DND-41 (cell line): ENCODE measurements at regions not wholly inside any gene's neighbourhood (a gene's known extent, or its start where the extent isn't known, plus 50 kb on each side); places are given as distances from the start of the nearest gene placed in this dataset.

Experiments used
- ATAC-seq: fragments of 200-7000 bp; cut with Tn5 transposase; 3 replicates; pipeline ENCODE4 v1.9.1; 2021; ENCODE audit warnings: low read depth; ENCODE audit not compliant: insufficient read depth
- DNase-seq: peaks from one replicate; pipeline ENCODE4 v3.0.0-alpha.2; 2020
- H2AFZ ChIP-seq: 2 replicates; pipeline ENCODE4 v1.6.0; 2012; ENCODE audit warnings: low read depth, low read length
- H3K27ac ChIP-seq: 2 replicates; pipeline ENCODE4 v1.5.1; 2012; ENCODE audit warnings: low read length, inconsistent platforms
- H3K27me3 ChIP-seq: fragments of 200-600 bp; sonication (generic); 2 replicates; pipeline ENCODE4 v1.6.0; 2012; ENCODE audit warnings: low read length, mild to moderate bottlenecking, inconsistent platforms; ENCODE audit not compliant: insufficient read depth, poor library complexity
- H3K36me3 ChIP-seq: 2 replicates; pipeline ENCODE4 v1.5.1; 2012; ENCODE audit warnings: low read length, inconsistent platforms; ENCODE audit not compliant: insufficient read depth
- H3K4me1 ChIP-seq: 2 replicates; pipeline ENCODE4 v1.5.1; 2012; ENCODE audit warnings: mild to moderate bottlenecking, low read length; ENCODE audit not compliant: insufficient read depth
- H3K4me2 ChIP-seq: 2 replicates; pipeline ENCODE4 v1.6.0; 2012; ENCODE audit warnings: mild to moderate bottlenecking, moderate library complexity, low read length, inconsistent platforms; ENCODE audit not compliant: insufficient read depth
- H3K4me3 ChIP-seq, 2 experiments: fragments of 200-600 bp in 1 of 2; shearing (Covaris generic) in 1 of 2; 2 replicates each; pipeline ENCODE4 v1.5.1; 2012 to 2016; ENCODE audit warnings: inconsistent platforms in 2 of 2, low read length in 2 of 2, mild to moderate bottlenecking in 2 of 2, low read depth in 1 of 2, moderate library complexity in 1 of 2
- H3K79me2 ChIP-seq: 2 replicates; pipeline ENCODE4 v1.6.0; 2012; ENCODE audit warnings: low read length, inconsistent platforms; ENCODE audit not compliant: insufficient read depth
- H3K9ac ChIP-seq: 2 replicates; pipeline ENCODE4 v1.6.0; 2012; ENCODE audit warnings: low read depth, mild to moderate bottlenecking, inconsistent platforms, low read length, moderate library complexity
- H3K9me3 ChIP-seq: 2 replicates; pipeline ENCODE4 v1.5.1; 2012; ENCODE audit warnings: low read length, moderate library complexity, mild to moderate bottlenecking, inconsistent platforms; ENCODE audit not compliant: insufficient read depth, severe bottlenecking
- H4K20me1 ChIP-seq: 2 replicates; pipeline ENCODE4 v1.6.0; 2012; ENCODE audit warnings: low read length; ENCODE audit not compliant: insufficient read depth
- CTCF ChIP-seq: IDR thresholded peaks from 2 replicates; pipeline ENCODE4 v1.5.1; 2012; ENCODE audit warnings: borderline replicate concordance, low read length, moderate library complexity, mild to moderate bottlenecking; ENCODE audit not compliant: poor library complexity, severe bottlenecking; ENCODE audit errors: extremely low read depth
- EZH2 ChIP-seq: IDR thresholded peaks from 3 replicates; pipeline ENCODE4 v1.6.1; 2012; ENCODE audit warnings: borderline replicate concordance, low read depth, mild to moderate bottlenecking, moderate library complexity, low read length, inconsistent platforms; ENCODE audit not compliant: severe bottlenecking

- H3K36me3 ChIP-seq, result no peaks in the 10 kb centered on the region
- peaks cover 12% of the 10 kb centered on the region for H3K9me3 ChIP-seq
- no peak for DNase-seq
- no peak overlapping the region for H3K27ac ChIP-seq
- TF ChIP-seq CTCF (no peak), EZH2 (no peak)
- ATAC-seq, result no peak
- no peak overlapping the region for H3K9ac ChIP-seq
- H3K4me1 ChIP-seq, result no peaks in the 10 kb centered on the region
- H3K4me3 ChIP-seq, result no peak overlapping the region
- no peaks in the 10 kb centered on the region for H3K27me3 ChIP-seq
- no peaks in the 10 kb centered on the region for H3K79me2 ChIP-seq
- no peaks in the 10 kb centered on the region for H4K20me1 ChIP-seq
- no peak overlapping the region for H3K4me2 ChIP-seq
- no peak overlapping the region for H2AFZ ChIP-seq
These were observed 98.2 kb downstream of the AHR start for GRCh38 chr7:17396692-17397091.

GRCh38 chr7:17401791-17402627 is 103.6 kb downstream of the AHR start:
- H3K4me3 ChIP-seq, result no peak overlapping the region
- no peaks in the 10 kb centered on the region for H4K20me1 ChIP-seq
- H3K79me2 ChIP-seq, result no peaks in the 10 kb centered on the region
- H2AFZ ChIP-seq, result no peak overlapping the region
- TF ChIP-seq CTCF, result no peak
- no peak for TF ChIP-seq EZH2
- no peak overlapping the region for H3K4me2 ChIP-seq
- ATAC-seq (no peak), DNase-seq (no peak)
- H3K36me3 ChIP-seq, result no peaks in the 10 kb centered on the region
- no peaks in the 10 kb centered on the region for H3K4me1 ChIP-seq
- H3K9ac ChIP-seq, result no peak overlapping the region
- no peak overlapping the region for H3K27ac ChIP-seq
- no peaks in the 10 kb centered on the region for H3K27me3 ChIP-seq
- H3K9me3 ChIP-seq, result no peaks in the 10 kb centered on the region

- Histone ChIP-seq H4K20me1 (no peaks in the 10 kb centered on the region), H2AFZ (no peak overlapping the region), H3K27me3 (no peaks in the 10 kb centered on the region), H3K79me2 (no peaks in the 10 kb centered on the region), H3K4me2 (no peak overlapping the region), H3K36me3 (no peaks in the 10 kb centered on the region), H3K4me3 (no peak overlapping the region), H3K4me1 (no peaks in the 10 kb centered on the region), H3K9ac (no peak overlapping the region), H3K27ac (no peak overlapping the region), H3K9me3 (no peaks in the 10 kb centered on the region)
- no peak for DNase-seq
- ATAC-seq, result no peak
- no peak for TF ChIP-seq CTCF
These were observed 104.3 kb downstream of the AHR start for GRCh38 chr7:17402628-17403278.
